NCI-H446 (cell line): ENCODE measurements at regions not wholly inside any gene's neighbourhood (a gene's known extent, or its start where the extent isn't known, plus 50 kb on each side); places are given as distances from the start of the nearest gene placed in this dataset.

Experiments used
- DNase-seq, 2 experiments: peaks; one replicate each; lab custom pipeline; 2025; lab: John Stamatoyannopoulos, UW

- DNase-seq: no peak
Observed at GRCh38 chrX:80312448-80312847, 107.8 kb upstream of the TENT5D start.

DNA sequence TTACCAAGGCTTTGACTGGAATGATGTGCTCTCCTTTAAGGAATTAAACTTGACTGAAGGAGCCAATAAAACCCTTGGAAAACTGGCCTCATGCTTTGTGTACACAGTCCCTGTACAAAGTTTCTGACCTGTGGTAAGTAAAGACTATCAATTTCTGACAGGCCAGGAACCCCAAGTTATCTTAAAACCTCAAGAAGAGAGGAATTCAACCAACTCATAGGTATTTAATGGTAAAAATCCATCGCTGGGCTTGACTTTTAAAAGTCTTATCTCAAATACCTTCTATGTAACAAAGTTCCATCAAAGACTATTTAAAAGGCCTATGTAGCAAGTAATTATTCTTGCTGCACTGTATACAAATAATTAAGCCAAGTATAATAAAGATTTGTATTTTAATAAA lies 103.7 kb upstream of the TENT5D start:
- no peak for DNase-seq

GRCh38 chrX:80317646-80318045 lies 102.6 kb upstream of the TENT5D start:
- DNase-seq: no peak

GRCh38 chrX:80331285-80331684 lies 89.0 kb upstream of the TENT5D start:
- DNase-seq: no peak

GRCh38 chrX:80334583-80334982 lies 85.7 kb upstream of the TENT5D start:
- no peak for DNase-seq

- DNase-seq: peak; percentile 8 to 50
Observed at GRCh38 chrX:80335062-80335830, 85.0 kb upstream of the TENT5D start.

GRCh38 chrX:80354966-80355465 lies 65.2 kb upstream of the TENT5D start:
- DNase-seq: no peak
